OCI-LY7 (cell line): ENCODE measurements at regions not wholly inside any gene's neighbourhood (a gene's known extent, or its start where the extent isn't known, plus 50 kb on each side); places are given as distances from the start of the nearest gene placed in this dataset.
"Not testable (repeated sequence)": the region's sequence is repeated elsewhere in the genome, so short reads cannot be mapped to it uniquely, and the experiment has no call there.

Experiments used
- CTCF ChIP-seq: fragments of 200-600 bp; sonication (generic); conservative IDR thresholded peaks from 2 replicates; pipeline ENCODE4 v1.5.1; 2014; ENCODE audit warnings: mild to moderate bottlenecking, antibody characterized with exemption, low read length, moderate library complexity, mixed read lengths
- EZH2phosphoT487 ChIP-seq: fragments of 200-600 bp; sonication (generic); IDR thresholded peaks from 2 replicates; pipeline ENCODE4 v1.6.1; 2018; ENCODE audit warnings: low read depth, borderline replicate concordance, mild to moderate bottlenecking, mixed run types, antibody characterized with exemption, low read length, moderate library complexity, mixed read lengths

GRCh38 chr2:130279551-130279950 is 63.1 kb upstream of the IMP4 start:
- TF ChIP-seq CTCF, EZH2phosphoT487: not testable (repeated sequence)
